GM20000 (cell line): ENCODE measurements at regions not wholly inside any gene's neighbourhood (a gene's known extent, or its start where the extent isn't known, plus 50 kb on each side); places are given as distances from the start of the nearest gene placed in this dataset.

ENCODE experiments used
- DNase-seq: peaks from one replicate; pipeline ENCODE4 v3.0.0; 2012; ENCODE audit warnings: low spot score
- TF ChIP-seq, protein P1 (sequence below): IDR thresholded peaks from 2 replicates; pipeline ENCODE4 v1.5.1; 2012; ENCODE audit warnings: mild to moderate bottlenecking, control low read depth; ENCODE audit errors: extremely low read depth, missing control alignments

DNA sequence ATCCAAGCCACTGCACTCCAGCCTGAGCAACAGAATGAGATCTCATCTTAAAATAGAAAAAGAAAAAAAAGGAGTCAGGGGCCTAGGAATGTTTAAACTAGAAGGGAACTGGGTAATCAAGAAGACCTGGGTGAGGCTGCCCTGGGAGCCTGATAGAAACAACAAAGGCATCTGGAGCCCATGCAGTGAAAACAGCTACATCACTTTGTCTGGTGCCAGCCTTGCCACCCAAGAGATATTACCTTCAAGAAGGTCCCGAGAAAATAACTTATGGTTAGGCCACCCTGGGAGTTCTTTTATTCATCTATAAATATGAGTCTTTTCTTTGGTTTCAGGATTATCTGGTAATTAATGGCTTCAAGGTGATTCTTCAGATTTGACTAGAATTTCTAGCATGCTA lies 412.1 kb downstream of the METTL15 start:
- TF ChIP-seq, protein P1, sequence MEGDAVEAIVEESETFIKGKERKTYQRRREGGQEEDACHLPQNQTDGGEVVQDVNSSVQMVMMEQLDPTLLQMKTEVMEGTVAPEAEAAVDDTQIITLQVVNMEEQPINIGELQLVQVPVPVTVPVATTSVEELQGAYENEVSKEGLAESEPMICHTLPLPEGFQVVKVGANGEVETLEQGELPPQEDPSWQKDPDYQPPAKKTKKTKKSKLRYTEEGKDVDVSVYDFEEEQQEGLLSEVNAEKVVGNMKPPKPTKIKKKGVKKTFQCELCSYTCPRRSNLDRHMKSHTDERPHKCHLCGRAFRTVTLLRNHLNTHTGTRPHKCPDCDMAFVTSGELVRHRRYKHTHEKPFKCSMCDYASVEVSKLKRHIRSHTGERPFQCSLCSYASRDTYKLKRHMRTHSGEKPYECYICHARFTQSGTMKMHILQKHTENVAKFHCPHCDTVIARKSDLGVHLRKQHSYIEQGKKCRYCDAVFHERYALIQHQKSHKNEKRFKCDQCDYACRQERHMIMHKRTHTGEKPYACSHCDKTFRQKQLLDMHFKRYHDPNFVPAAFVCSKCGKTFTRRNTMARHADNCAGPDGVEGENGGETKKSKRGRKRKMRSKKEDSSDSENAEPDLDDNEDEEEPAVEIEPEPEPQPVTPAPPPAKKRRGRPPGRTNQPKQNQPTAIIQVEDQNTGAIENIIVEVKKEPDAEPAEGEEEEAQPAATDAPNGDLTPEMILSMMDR: no peak
- no peak for DNase-seq

DNA sequence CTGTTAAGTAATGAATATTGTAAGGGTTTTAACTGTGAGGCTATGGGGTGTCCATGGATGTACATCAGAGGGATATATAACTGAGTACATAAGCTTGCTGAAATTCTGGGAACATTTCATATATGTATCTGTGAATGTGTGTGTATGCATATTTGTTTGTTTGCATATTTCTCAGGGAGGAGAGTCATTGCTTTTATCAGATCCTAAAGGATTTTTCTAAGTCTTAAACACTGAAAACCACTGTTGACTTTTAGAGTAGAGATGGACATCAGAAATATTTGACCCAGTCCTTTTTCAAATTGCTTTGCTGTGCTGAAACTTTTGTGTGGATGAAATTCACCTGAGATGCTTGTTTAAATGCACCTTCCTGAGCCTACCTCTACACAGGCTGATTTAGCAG lies 410.6 kb downstream of the METTL15 start:
- TF ChIP-seq, protein P1: no peak
- no peak for DNase-seq

DNA sequence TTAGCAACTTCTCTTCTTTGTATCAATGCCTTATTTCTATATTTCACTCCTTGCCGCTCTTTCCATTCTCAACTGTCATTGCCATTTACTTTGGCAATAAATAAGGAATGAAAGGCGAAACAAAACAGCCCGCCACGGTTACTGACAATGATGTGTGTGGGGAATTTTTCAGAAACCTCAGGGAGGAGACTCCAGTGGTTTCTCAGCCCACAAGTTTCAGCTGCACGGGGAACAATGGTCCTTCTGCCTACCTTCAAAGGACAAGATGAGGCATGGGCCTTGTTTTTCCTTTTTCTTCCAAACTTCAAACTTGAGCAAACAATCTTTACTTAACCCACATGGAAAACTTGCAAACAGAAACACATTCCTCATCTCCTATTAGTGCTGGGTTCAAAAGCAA lies 409.4 kb downstream of the METTL15 start:
- no peak for DNase-seq
- TF ChIP-seq, protein P1: no peak

DNA sequence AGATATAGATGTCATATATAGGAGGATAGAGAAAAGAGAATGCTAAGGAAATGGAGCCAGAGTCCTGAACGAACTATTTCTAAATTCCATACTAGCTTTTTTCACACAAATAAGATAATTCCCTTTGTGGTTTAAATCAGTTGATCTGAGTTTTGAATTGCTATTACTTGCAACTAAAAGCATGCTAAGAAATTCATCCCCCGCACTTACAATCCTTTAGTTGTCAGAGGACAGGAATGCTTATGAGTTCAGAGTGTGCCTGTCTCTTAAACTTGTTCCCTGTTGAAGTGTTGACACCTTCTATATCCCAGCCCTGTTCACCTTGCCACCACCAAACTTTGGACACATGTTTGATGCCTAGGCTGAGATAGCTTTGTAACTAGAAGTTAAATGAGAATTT lies 406.2 kb downstream of the METTL15 start:
- DNase-seq: no peak
- TF ChIP-seq, protein P1: no peak

DNA sequence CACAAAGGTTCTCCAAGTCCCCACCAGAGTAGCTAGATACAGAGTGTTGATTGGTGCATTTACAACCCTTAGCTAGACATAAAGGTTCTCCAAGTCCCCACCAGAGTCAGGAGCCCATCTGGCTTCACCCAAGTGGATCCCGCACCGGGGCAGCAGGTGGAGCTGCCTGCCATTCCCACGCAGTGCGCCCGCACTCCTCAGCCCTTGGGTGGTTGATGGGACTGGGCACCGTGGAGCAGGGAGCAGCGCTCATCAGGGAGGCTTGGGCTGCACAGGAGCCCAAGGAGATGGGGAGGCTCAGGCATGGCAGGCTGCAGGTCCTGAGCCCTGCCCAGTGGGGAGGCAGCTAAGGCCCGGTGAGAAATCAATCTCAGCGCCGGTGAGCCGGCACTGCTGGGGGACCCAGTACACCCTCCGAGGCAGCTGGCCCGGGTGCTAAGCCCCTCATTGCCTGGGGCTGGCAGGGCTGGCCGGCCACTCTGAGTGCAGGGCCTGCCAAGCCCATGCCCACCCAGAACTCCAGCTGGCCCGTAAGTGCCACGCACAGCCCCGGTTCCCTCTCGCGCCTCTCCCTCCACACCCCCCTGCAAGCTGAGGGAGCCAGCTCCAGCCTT lies 404.1 kb downstream of the METTL15 start:
- TF ChIP-seq, protein P1: no peak

DNA sequence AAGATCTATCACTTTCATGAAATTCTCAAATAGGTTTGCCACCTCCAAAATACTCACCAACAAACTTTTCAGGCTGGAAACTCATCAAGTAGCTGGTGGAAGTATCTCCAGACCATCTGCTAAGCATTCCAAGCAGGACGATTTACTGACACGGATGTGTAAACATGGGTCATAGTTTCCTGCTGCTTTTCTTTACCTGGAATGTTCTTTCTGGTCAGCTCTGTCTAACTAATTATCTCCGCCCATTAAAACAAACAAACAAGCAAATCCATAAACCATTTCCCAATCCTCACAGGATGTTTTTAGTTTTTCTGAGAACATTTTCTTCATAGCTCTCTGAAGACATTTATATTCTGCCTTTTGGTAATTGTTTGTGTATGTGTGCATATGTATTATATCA lies 397.0 kb downstream of the METTL15 start:
- DNase-seq: no peak

More for the DNA sequence above, 404.1 kb downstream of the METTL15 start:
- DNase-seq: no peak

DNA sequence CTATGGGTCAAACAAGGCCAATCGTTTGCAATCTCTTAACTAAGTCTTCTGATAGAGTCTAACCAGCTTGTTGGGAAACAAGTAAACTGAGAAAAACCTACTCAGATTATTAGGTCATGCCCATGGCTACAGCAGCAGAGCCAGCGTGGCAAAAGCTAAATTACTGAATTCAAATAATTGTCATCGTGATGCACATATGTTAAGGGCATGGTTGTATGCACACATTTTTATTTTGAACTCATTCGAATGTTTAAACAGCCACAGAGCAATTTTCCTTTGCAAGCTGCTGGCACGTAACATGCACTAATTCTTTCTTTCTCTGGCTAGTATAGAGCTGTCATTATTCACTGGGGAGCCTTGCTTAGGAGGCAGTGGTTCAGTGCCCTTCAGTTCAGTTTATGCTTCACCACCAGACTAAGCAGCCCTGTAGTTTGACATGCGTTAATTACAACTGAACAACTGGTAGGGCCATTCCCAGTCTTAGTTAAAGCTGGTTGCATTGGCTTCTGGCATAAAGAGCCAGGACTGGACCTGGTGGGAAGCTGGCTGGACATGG lies 396.4 kb downstream of the METTL15 start:
- no peak for DNase-seq
- TF ChIP-seq, protein P1: no peak

More for the DNA sequence above, 397.0 kb downstream of the METTL15 start:
- TF ChIP-seq, protein P1: no peak
